Lung microvascular endothelial cell (primary cell): ENCODE measurements at regions not wholly inside any gene's neighbourhood (a gene's known extent, or its start where the extent isn't known, plus 50 kb on each side); places are given as distances from the start of the nearest gene placed in this dataset.
A peak's percentile ranks its signal among the peaks of the same experiment; 100 is the strongest.
"Not testable (repeated sequence)": the region's sequence is repeated elsewhere in the genome, so short reads cannot be mapped to it uniquely, and the experiment has no call there.

Source experiments
- DNase-seq, 2 donors: peaks; one replicate each; pipeline versions ENCODE4 v3.0.0 to v3.0.0-alpha.2; 2010; ENCODE audit warnings: low read depth in 2 of 2

DNA sequence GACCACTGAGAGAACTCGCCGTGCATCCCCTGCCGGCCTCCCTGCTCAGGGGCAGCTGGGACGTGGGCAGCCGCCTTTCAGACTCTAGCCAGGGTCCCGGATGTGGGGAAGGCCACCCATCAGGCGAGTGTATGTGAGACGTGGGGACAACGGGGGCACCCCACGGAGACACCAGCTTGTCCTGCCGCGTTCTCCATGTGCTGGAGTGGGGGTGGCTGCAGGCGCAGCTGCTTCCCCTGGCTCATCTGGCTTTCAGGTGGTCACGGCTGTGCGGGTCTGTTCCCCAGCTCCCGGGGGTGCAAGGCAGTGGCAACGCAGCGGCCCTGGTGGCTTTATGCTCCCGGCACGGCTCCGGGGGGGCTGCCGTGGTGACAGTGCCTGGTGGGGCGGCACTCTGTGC lies 4427.5 kb upstream of the TPTE start:
- not testable (repeated sequence) for DNase-seq

DNA sequence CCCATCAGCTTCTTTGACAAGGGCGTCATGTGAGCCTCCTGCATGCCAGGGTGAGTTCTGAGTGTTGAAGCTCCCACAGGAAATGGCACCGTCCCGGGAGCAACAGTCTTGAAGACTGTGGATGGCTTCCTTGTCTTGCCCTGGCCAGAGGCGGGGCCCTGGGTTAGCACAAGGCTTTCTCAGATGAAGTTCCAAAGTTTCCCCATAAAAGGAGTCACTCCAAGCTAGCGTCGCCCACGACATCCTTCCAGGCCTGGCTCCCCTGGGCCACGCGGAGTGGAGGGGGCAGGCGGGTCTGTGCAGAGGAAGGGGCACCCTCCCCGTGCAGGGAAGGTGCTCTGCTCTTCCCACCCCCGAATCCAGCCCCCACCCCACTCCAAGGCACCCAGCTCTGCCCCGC lies 4426.1 kb upstream of the TPTE start:
- DNase-seq = not testable (repeated sequence)

DNA sequence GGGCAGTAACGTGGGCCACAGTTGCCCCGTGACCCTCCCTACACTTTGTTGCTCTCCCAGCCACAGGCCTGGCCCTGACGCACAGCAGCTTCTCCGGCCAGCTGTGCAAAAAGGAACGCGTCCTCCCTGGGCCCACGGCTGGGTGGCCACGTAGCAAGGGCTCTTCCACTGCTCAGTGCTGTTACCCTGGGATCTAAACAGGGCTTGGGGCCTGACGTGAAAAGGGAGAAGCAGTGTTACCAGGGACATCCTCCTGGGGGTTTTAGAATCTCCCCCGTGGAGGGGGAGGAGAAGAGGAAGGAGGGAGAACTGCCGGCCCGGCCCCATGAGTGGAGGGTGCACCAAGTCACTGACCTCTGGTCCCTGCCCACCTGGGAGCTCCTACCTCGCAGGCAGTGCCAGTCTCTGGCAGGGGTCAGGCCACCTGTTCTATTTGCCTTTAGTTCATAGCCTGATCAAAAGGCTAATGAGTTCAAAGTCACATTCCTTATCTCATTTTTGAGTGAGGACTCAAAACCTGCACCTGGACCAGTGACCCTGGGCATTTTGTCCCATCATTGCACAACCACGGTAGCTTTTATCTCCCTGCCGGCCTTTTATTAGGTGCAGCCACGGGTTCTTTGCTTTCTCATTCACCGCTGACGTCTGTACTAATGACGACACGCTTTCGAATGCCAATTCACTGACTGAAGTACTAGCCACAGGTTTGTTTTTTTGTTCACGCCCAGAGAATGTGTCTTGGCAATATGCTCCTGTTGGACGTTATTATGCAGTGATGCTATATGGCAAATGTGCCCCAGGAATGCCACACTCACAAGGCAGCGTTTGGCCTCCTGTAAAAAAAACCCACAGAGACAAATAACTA lies 4424.6 kb upstream of the TPTE start:
- DNase-seq = not testable (repeated sequence)

DNA sequence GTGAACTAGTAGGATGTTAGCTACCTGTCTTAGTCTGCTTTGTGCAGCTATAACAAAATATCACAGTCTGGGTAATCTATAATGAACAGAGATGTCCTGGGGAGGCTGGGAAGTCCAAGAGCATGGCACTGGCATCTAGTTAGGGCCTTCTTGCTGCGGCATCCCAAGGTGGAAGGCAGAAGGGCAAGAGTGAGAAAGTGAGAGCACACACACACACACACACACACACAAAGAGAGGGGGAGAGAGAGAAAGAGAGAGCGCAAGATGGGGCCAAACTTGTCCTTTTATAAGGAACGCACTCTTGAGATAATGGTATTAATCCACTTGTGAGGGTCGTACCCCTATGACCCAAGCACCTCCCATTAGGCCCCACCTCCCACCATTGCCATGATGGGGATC lies 4423.6 kb upstream of the TPTE start:
- DNase-seq = not testable (repeated sequence)

DNA sequence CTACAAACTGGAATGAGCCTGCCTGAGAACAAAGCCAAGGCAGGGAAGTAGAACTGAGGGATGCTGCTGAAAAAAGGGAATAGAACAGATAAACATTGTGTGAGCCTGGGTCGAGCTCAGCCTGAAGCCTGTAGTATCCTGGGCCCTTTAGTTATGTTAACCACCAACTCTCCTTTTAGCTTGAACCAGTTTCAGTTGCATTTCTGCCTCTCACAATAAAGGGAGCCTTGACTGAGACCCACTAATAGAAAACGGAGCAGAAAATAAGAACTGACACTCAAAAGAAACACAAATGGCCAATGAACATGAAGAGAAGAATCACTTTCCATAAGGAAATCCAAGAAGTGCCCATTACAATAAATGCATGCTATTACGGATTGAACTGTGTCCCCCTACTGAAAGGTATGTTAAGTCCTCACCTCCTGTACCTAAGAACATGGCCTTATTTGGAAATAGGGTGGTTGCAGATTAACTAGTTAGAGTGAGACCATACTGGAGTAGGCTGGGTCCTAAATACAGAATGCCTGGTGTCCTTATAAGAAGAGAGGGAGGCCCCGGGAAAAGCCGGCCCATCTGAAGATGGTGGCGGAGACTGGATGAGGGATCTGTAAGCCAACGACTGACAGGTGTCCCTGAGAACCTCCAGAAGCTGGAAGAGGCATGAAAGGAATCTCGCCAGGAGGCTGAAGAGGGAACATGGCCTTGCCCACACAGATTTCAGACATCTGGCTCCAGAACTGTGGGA lies 4423.0 kb upstream of the TPTE start:
- not testable (repeated sequence) for DNase-seq

DNA sequence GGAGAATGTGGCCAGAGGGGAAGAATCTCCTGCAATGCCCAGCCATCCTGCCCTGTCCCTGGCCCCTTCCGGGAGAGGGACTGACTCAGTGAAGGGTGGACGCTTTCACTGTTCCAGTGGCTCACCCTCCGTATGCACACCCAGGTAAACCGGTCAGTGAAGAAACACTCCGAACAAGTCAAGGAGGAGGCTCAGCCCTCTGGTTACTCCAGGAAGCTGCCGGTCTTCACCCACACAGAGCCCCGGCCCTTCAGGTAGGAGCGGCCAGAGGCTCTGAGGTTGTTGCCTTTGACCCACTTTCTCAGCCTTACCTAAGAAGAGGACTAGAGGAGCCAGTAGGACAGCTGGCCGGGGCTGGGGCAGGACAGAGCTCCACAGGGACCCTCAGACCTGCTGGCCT lies 4419.8 kb upstream of the TPTE start:
- not testable (repeated sequence) for DNase-seq

DNA sequence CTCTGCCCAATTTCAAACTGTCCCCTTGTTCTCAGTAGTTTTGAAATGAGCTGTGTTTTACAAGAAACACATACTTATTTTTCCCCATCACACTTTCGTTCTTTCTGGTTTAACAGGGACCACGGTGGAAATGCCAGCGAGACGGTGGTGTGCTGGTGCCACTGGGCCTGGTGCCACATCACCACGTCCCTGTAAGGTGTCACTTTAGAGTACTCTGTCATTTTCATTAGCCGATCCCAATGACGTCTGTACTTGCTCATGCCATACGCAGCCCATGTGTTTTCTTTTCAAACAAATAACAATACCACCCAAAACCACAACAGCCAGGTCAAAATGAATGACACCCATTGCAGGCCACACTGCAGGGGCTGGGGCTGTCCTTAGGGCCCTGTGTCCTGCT lies 4416.8 kb upstream of the TPTE start:
- not testable (repeated sequence) for DNase-seq

DNA sequence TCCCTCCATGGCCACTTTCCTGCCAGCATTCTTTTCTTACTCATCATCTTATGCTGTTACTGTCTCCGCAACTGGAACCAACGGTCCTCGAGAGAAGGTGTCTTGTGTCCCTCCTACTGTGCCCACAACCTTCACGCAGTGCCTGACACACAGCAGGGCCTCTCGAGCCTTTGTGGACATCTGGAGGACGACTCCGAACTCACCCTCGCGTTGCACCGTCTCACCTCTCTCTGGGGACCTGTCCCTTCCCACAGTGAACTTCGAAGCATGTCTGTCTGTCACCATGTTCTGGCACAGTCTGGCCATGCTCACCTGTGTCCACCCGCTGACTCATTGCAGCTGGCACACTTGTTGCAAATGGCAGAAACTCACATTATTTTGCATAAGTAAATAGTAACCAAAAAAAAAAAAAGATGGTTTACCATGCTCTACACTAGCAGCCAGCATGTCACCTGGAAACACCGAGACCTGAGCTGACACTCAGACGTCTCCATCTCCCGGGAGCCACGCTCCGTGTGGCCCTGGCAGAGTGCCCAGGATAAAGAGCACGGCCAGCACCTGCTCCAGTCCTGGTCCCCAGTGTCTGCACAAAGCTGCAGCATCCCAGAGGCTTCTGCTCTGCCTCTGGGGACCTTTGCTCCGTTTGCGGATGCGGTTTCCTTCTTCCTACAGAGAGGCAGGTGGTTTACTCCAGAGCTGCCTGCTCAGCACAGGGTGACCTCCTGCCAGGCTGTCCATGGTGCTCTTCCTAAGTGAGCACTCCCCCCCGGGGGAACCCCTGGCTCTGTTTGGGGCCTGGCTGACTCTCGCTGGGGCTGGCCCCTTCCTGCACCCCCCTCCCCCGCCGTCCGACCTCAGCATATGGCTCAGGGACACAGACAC lies 4414.5 kb upstream of the TPTE start:
- DNase-seq = not testable (repeated sequence)

DNA sequence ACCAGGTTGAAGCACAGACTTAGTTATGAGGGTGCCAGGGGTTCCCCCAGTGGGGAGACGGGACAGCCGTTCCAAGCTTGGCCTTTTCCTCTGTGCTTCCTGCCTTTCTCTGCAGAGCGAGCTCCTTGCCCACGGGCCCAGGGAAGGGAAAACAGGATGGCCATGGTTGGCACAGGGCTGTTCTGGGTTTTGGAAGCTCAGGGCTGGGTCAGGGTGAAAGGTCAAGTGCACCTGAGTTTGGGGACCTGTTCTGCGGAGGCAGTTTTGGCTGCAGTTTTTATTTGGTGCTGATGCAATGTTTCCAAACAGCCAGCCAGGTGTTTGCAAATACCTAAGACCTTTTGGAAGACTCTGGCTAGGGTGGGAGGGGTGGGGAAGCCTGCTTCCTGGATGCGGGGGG lies 4412.5 kb upstream of the TPTE start:
- DNase-seq = not testable (repeated sequence)

DNA sequence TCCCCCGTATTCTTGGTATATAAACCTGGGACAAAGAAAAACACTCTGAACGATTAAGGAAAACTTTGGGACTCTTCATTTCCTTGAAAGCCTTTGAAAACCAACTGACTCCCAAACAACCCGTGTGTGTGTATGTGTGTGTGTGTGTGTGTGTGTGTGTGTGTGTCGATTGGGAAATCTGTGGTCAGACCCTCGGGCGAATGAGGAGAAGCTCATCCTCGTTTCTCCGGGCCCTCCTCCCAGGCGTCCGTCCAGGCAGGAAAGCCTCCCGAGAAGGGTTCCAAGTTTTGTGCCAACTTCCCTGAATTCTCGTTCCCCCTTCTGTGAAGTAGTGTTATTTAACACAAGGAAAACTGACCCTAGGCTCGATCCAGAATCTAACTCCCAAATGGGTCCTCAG lies 4411.6 kb upstream of the TPTE start:
- DNase-seq = peak in 1 of 2 donors; percentile 0

DNA sequence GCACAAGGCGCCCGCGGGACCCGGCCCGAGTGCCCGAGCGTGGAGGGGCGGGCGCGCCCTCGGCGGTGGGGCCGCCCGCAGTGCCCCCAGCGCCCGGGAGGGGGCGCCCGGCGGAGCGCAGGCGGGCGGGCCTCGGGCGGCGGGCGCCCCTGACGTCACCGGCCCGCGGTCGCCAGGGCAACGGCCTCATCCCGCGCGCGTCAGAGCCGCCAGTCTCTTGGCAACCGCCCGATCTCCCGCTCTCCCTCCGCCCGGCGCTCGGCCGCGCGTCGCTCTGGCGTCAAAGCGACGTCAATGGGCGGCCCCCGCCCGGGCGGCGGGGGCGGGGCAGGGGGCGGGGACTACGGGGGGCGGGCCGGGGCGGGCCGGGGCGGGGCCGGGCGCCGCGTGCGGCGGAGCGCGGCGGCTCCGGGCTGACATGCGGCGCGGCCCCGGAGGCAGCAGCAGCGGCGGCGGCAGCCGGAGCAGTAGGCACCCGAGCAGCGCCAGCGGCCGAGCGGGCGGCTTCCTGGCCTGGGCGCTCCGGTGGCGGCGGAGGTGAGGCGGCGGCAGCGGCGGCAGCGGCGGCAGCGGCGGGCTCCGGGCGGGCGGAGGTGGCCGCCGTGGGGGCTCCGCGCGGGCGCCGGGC lies 4410.6 kb upstream of the TPTE start:
- not testable (repeated sequence) for DNase-seq

DNA sequence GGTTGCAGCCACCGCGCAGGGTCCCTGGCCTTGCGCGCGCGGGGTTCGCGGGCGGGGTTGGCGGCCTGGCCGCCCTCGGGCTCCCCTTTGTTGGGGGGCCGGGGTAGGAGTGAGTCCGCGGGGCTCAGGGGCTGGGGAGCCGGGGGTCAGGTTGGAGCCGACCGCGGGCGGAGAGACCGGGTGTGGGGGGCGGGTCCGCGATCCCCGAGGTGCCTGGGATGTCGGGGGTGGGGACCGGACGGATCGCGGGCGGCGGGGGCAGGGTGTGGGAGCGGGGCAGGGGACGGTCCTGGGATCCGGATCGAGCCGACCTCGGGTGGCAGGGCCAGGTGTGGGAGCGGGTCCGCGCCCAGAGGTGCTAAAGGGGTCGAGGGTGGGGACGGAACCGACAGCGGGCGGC lies 4410.0 kb upstream of the TPTE start:
- DNase-seq = not testable (repeated sequence)

DNA sequence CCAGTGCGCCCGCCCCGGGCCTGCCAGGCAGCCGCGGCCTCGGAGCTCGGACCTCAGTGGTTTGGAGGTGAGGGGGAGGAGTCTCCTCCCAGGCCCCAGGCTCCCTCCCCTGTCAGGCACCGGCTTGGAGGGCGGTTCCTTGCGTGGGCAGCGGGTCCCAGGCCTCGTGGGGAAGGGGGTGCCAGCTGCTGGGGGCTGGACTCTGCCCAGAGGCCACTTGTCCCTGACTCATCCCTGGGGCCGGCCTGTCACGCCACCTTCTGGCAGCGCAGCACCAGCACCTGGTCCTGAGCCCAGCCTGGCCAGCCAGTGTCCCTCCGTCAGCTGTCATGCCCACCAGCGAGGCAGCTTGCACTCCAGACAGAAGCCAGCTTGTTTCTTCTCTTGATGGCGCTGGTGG lies 4403.0 kb upstream of the TPTE start:
- DNase-seq = not testable (repeated sequence)

DNA sequence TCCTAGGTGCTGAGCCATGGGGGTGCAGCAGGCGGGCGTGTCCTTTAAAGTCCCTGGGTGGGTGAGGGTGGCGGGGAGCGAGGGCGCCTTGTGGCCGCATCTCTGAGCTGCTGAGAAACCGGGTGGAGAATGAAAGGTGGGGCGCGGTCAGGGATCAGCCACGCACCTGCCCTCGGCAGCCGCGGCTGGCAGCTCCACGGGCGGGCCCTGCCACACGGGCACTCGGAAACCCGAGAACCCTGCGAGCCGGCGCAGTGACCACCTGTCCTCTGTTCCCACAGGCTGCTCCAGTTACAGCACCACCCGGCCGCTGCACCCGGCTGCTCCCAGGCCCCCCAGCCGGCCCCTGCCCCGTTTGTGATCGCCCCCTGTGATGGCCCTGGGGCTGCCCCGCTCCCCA lies 4400.5 kb upstream of the TPTE start:
- not testable (repeated sequence) for DNase-seq

DNA sequence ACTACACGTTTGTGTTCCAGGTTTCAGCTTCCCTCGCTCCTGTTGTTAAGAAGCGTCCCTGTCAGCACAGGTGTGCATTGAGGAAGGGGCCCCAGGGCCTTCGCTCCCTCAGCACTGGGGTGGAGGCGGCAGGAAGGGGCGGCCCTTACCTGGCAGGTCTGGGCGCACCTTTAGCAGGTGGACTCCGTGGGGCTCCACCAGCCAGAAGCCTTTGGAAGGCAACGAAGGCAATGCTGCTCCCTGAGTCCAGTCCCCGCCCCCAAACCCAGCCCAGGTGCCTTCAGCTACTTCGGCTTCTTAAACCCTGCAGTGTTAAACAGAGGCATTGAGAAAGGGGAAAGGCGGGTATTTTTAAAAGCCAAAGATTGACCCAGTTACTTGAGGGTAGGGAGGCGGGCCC lies 4398.8 kb upstream of the TPTE start:
- DNase-seq = not testable (repeated sequence)

DNA sequence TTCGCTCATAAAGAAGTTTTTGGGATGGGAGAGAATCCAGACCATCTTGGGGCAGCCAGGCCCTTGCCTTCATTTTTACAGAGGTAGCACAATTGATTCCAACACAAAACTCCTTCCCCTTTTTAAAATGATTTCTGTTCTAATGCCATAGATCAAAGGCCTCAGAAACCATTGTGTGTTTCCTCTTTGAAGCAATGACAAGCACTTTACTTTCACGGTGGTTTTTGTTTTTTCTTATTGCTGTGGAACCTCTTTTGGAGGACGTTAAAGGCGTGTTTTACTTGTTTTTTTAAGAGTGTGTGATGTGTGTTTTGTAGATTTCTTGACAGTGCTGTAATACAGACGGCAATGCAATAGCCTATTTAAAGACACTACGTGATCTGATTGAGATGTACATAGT lies 4398.2 kb upstream of the TPTE start:
- not testable (repeated sequence) for DNase-seq

DNA sequence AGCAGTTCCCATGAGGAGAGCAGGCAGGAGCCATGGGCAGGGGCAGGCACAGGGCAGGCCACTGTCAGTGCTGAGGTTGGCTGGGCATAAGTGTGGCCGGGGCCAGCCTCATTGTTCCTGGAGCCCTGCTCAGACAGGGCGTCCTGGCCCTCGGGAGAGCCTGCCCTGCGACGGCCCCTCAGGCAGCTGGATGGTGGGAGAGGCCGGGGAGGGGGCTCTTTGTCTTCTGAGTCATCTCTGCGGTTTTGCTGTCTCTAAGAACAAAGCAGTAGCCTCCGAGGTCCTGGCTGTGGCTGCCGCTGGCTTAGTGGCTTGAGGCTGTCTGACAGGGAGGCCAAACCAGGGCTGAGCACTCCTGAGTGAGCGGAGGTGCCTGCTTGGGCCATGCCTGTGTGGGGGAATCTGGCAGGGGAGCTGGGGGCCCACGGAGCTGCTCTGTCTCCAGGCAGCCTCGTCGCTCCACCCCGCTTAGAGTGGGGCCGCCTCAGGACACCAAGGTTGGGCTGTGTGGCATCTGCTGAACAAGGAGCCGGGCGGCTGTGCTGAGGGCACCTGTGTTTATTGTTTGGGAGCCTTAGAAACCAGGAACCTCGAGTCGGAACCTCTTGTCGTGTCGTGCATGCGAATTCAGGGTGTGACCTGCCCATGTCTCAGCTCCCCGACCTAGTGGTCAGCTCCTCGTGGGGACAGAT lies 4395.7 kb upstream of the TPTE start:
- DNase-seq = peak in 1 of 2 donors; percentile 4

DNA sequence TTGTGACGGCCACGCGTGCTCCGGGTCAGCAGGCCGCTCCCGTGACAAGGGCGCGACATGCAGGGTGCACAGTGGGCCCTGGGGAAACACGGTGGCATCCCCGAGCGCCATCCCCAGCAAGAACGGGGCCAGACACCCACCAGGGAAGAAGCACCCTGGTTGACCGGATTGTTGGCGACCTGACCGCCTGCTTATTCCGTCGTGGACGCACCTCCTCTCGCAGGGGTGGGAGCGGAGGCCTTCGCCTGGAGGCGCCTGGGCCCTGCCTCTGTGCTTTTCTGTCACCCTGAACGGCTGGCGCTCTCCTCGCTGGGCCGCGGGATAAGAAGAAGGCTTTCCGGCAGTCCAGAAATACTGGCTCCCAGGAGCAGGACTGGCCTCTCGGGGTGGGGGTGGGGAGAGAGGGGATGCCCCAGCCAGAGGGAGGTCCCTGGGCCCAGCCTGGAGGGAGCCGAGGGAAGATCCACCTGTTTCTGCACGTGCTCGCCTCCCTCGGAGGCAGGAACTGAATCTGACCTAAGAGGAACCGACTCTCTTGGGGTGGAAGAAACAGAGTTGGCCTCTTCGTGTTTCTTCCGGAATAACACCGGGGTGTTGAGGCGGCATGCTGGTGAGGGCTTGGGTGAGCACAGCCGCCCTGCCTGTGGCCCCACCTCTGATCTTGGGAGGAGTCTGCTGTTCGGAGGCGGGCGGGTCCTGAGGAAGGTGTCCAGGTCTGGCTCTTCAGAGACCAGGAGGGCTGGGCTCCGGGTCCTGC lies 4394.2 kb upstream of the TPTE start:
- DNase-seq = not testable (repeated sequence)

DNA sequence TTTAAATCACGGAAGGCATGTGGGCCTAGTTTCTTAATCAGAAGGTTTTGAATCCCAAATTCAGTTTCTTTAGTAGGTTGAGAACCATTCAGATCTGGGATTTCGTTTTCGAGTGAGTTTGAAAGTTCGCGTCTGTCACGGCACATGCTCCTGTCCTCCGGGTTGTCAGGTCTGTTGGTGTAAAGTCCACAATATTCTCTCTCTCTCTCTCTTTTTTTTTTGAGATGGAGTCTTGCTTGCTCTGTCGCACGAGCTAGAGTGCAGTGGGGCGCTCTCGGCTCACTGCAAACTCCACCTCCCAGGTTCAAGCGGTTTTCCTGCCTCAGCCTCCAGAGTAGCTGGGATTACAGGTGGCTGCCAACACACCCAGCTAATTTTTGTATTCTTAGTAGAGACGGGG lies 4390.6 kb upstream of the TPTE start:
- not testable (repeated sequence) for DNase-seq

DNA sequence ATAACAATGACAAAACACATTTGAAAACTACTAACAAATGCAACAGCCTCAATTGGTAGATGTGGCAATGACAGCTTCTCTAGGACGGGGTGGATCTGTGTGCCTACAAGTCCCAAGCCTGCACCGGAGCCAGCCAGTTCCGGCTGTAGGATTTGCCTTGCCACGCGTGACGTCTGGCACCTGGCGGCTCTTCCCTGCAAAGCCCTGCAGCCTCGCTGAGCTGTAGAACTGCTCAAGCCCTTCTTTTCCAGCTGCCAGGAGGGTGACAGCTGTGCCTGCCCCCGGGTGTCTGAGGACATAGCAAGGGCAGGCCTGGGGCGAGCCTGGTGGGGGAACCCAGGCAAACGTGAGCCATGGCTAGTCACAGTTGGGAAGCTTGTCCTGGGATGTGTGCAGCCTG lies 4388.0 kb upstream of the TPTE start:
- DNase-seq = not testable (repeated sequence)
